ENCODE measurements at regions not wholly inside any gene's neighbourhood (a gene's known extent, or its start where the extent isn't known, plus 50 kb on each side); places are given as distances from the start of the nearest gene placed in this dataset.

GRCh38 chr12:45666816-45667215 lies 62.7 kb upstream of the ARID2 start:
- no peak overlapping the region for H3K4me3 ChIP-seq (ENCODE audit: low read depth, poor library complexity, severe bottlenecking)
- no peak for DNase-seq (ENCODE audit: low spot score in 2 of 2)
- TF ChIP-seq, protein P1, sequence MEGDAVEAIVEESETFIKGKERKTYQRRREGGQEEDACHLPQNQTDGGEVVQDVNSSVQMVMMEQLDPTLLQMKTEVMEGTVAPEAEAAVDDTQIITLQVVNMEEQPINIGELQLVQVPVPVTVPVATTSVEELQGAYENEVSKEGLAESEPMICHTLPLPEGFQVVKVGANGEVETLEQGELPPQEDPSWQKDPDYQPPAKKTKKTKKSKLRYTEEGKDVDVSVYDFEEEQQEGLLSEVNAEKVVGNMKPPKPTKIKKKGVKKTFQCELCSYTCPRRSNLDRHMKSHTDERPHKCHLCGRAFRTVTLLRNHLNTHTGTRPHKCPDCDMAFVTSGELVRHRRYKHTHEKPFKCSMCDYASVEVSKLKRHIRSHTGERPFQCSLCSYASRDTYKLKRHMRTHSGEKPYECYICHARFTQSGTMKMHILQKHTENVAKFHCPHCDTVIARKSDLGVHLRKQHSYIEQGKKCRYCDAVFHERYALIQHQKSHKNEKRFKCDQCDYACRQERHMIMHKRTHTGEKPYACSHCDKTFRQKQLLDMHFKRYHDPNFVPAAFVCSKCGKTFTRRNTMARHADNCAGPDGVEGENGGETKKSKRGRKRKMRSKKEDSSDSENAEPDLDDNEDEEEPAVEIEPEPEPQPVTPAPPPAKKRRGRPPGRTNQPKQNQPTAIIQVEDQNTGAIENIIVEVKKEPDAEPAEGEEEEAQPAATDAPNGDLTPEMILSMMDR (IDR thresholded peaks at IDR 0.05): no peak
- TF ChIP-seq POLR2A (IDR thresholded peaks at IDR 0.05): no peak
- WGBS, 2 donors: 61 to 88% methylated on average over 2 of the region's 2 CpGs
- intact Hi-C loops (cut with DNase I; ENCODE audit: low total_unique reads): no loop called here

DNA sequence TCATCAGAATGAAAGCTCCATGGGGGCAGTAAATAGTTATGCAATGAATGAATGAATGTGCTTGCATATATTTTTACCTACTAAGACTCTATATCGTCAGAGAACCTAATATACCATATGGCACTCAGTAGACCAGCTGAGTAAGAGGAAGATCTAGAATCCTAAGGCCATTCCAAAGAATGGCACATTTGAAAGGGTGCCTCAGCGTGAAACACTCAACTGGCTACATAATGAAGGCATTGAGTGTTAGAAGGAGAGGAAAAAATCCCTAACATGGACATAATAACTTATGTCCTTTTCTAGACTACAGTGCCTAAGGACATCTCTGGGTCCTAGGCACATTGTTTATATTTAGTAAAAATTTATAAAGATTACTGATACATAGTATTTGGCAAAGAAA lies 61.7 kb upstream of the ARID2 start:
- DNase-seq (ENCODE audit: low spot score in 2 of 2): no peak
- H3K4me3 ChIP-seq (ENCODE audit: low read depth, poor library complexity, severe bottlenecking): no peak overlapping the region
- TF ChIP-seq, protein P1 (IDR thresholded peaks at IDR 0.05): no peak
- no peak for TF ChIP-seq POLR2A (IDR thresholded peaks at IDR 0.05)
- 89 to 91% methylated on average over 2 of the region's 2 CpGs for WGBS, 2 donors
- intact Hi-C loops (cut with DNase I; ENCODE audit: low total_unique reads): no loop called here

DNA sequence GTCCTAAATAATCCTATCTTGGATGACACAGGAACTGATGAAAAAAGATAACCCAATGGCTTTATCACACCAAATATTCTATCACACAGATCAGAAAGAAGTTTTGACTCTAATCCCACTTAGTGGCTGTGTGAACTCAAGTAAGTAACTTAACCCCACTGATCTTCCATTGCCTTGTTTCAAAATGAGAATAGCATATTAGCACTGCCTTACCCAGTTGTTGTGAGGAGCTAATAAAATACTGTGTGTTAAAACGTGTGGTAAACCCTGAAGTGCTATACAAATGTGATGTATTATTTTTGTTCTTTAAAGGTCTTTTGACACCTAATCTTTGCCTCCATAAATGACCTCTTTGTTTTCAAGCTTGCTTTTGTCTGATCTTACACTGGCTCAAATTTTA lies 60.9 kb upstream of the ARID2 start:
- no peak overlapping the region for H3K4me3 ChIP-seq (ENCODE audit: low read depth, poor library complexity, severe bottlenecking)
- no peak for DNase-seq (ENCODE audit: low spot score in 2 of 2)
- TF ChIP-seq POLR2A (IDR thresholded peaks at IDR 0.05): no peak
- TF ChIP-seq, protein P1 (IDR thresholded peaks at IDR 0.05): no peak
- 46 to 54% methylated on average over 1 of the region's 1 CpG for WGBS, 2 donors
- intact Hi-C loops (cut with DNase I; ENCODE audit: low total_unique reads): no loop called here

GRCh38 chr12:45669093-45669492 lies 60.4 kb upstream of the ARID2 start:
- TF ChIP-seq, protein P1 (IDR thresholded peaks at IDR 0.05): no peak
- TF ChIP-seq POLR2A (IDR thresholded peaks at IDR 0.05): no peak
- intact Hi-C loops (cut with DNase I; ENCODE audit: low total_unique reads): no loop called here
- 71 to 88% methylated on average over 1 of the region's 1 CpG for WGBS, 2 donors
- no peak for DNase-seq (ENCODE audit: low spot score in 2 of 2)
- no peak overlapping the region for H3K4me3 ChIP-seq (ENCODE audit: low read depth, poor library complexity, severe bottlenecking)

DNA sequence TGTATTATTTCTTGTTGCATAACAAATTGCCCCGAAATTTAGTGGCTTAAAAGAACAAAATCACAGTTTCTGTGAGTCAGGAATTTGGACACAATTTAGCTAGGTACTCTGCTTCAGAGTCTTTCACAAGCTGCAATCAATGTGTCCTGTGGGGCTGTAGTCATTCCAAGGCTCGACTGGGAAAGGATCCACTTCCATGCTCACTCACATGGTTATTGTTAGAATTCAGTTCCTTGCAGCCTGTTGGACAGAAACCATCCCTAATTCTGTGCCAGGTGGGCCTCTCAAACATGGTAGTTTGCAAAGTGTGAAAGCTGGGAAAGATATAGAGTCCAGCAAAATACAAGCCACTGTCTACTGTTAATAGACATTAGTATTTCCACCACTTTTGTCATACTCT lies 59.7 kb upstream of the ARID2 start:
- intact Hi-C loops (cut with DNase I; ENCODE audit: low total_unique reads): loop anchor here (5.0 kb wide), 1 partner anchor 43 kb away; no protein-coding TSS in a partner anchor
- no peak overlapping the region for H3K4me3 ChIP-seq (ENCODE audit: low read depth, poor library complexity, severe bottlenecking)
- no peak for DNase-seq (ENCODE audit: low spot score in 2 of 2)
- WGBS, 2 donors: 43 to 44% methylated on average over 2 of the region's 2 CpGs
- no peak for TF ChIP-seq POLR2A (IDR thresholded peaks at IDR 0.05)
- TF ChIP-seq, protein P1 (IDR thresholded peaks at IDR 0.05): no peak

GRCh38 chr12:45670346-45671065 lies 59.0 kb upstream of the ARID2 start:
- TF ChIP-seq, protein P1 (IDR thresholded peaks at IDR 0.05): no peak
- TF ChIP-seq POLR2A (IDR thresholded peaks at IDR 0.05): no peak
- no peak overlapping the region for H3K4me3 ChIP-seq (ENCODE audit: low read depth, poor library complexity, severe bottlenecking)
- DNase-seq (ENCODE audit: low spot score in 2 of 2): no peak
- 68 to 78% methylated on average over 5 of the region's 5 CpGs for WGBS, 2 donors
- intact Hi-C loops (cut with DNase I; ENCODE audit: low total_unique reads): loop anchor here (5.0 kb wide), 1 partner anchor 42 kb away; no protein-coding TSS in a partner anchor
